Activated CD4-positive, CD25-positive, alpha-beta regulatory T cell (primary cell): ENCODE measurements at regions not wholly inside any gene's neighbourhood (a gene's known extent, or its start where the extent isn't known, plus 50 kb on each side); places are given as distances from the start of the nearest gene placed in this dataset.

Experiments
- DNase-seq, 4 experiments: peaks; one replicate each; lab custom pipeline; 2025; lab: John Stamatoyannopoulos, UW

- no peak for DNase-seq
These were observed 107.3 kb upstream of the STT3B start for GRCh38 chr3:31425401-31425800.

- DNase-seq: no peak
These were observed 105.1 kb upstream of the STT3B start for GRCh38 chr3:31427623-31428022.

GRCh38 chr3:31431321-31431720 lies 101.4 kb upstream of the STT3B start:
- no peak for DNase-seq

- no peak for DNase-seq
These were observed 99.6 kb upstream of the STT3B start for GRCh38 chr3:31432897-31433678.

GRCh38 chr3:31433679-31433992 lies 99.1 kb upstream of the STT3B start:
- DNase-seq: no peak

- no peak for DNase-seq
These were observed 97.9 kb upstream of the STT3B start for GRCh38 chr3:31434819-31435218.

- DNase-seq: no peak
These were observed 95.9 kb upstream of the STT3B start for GRCh38 chr3:31436830-31437229.

GRCh38 chr3:31438742-31439141 lies 94.0 kb upstream of the STT3B start:
- DNase-seq: no peak

GRCh38 chr3:31439890-31440750 lies 92.6 kb upstream of the STT3B start:
- no peak for DNase-seq

GRCh38 chr3:31440878-31441277 lies 91.8 kb upstream of the STT3B start:
- DNase-seq: no peak

GRCh38 chr3:31442755-31443154 lies 90.0 kb upstream of the STT3B start:
- no peak for DNase-seq

GRCh38 chr3:31444220-31445142 lies 88.2 kb upstream of the STT3B start:
- DNase-seq: no peak

GRCh38 chr3:31445701-31446100 lies 87.0 kb upstream of the STT3B start:
- no peak for DNase-seq

- DNase-seq: no peak
These were observed 84.5 kb upstream of the STT3B start for GRCh38 chr3:31448035-31448881.

GRCh38 chr3:31448882-31449243 lies 83.9 kb upstream of the STT3B start:
- no peak for DNase-seq

- DNase-seq: no peak
These were observed 83.4 kb upstream of the STT3B start for GRCh38 chr3:31449318-31449717.

- DNase-seq: no peak
These were observed 82.4 kb upstream of the STT3B start for GRCh38 chr3:31450345-31450744.

- no peak for DNase-seq
These were observed 80.1 kb upstream of the STT3B start for GRCh38 chr3:31452495-31453106.

- no peak for DNase-seq
These were observed 79.3 kb upstream of the STT3B start for GRCh38 chr3:31453430-31453829.

GRCh38 chr3:31455524-31455923 lies 77.2 kb upstream of the STT3B start:
- DNase-seq: no peak

- DNase-seq: no peak
These were observed 76.4 kb upstream of the STT3B start for GRCh38 chr3:31456373-31456772.
